ENCODE measurements at regions not wholly inside any gene's neighbourhood (a gene's known extent, or its start where the extent isn't known, plus 50 kb on each side); places are given as distances from the start of the nearest gene placed in this dataset.

- no peak for TF ChIP-seq CTCF (IDR thresholded peaks at IDR 0.05; ENCODE audit: low read depth, low read length)
- DNase-seq (ENCODE audit: low read depth in 2 of 2), result no peak
- no peak overlapping the region for H3K4me3 ChIP-seq (replicated peaks in 1 of 2; ENCODE audit: low read depth in 2 of 2, low read length in 2 of 2)
These were observed 457.0 kb downstream of the INHBA start for GRCh38 chr7:41245916-41246315.

GRCh38 chr7:41244246-41244645 lies 458.6 kb downstream of the INHBA start:
- H3K4me3 ChIP-seq (replicated peaks in 1 of 2; ENCODE audit: low read depth in 2 of 2, low read length in 2 of 2), result no peak overlapping the region
- DNase-seq (ENCODE audit: low read depth in 2 of 2), result no peak
- TF ChIP-seq CTCF (IDR thresholded peaks at IDR 0.05; ENCODE audit: low read depth, low read length), result no peak

GRCh38 chr7:41241641-41242040 lies 461.2 kb downstream of the INHBA start:
- no peak overlapping the region for H3K4me3 ChIP-seq (replicated peaks in 1 of 2; ENCODE audit: low read depth in 2 of 2, low read length in 2 of 2)
- DNase-seq (ENCODE audit: low read depth in 2 of 2), result no peak
- no peak for TF ChIP-seq CTCF (IDR thresholded peaks at IDR 0.05; ENCODE audit: low read depth, low read length)

DNA sequence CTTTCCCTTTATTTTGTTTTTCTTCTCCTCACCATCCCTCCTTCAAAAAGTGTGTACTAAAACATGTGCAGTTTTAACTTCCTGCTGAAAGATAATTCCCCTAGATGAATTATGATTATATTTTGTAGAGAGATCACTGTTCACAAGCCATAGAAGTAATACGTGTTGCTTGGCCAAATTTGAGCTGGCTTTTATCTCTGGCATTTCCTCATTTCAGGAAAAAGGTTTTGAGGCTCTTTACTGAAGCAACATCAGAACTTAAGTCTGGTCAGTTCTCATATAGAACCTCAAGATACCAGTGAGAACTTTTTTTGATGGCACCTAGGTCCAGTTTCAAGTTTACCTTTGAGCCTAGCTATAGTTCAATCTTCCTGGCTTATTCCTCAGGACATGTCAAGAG lies 463.3 kb downstream of the INHBA start:
- peak in 1 of 2 donors; percentile 39 for DNase-seq (ENCODE audit: low read depth in 2 of 2)
- no peak for TF ChIP-seq CTCF (IDR thresholded peaks at IDR 0.05; ENCODE audit: low read depth, low read length)
- H3K4me3 ChIP-seq (replicated peaks in 1 of 2; ENCODE audit: low read depth in 2 of 2, low read length in 2 of 2), result no peak overlapping the region

GRCh38 chr7:41238851-41239331 lies 464.0 kb downstream of the INHBA start:
- peak in 1 of 2 donors; percentile 63 for DNase-seq (ENCODE audit: low read depth in 2 of 2)
- TF ChIP-seq CTCF (IDR thresholded peaks at IDR 0.05; ENCODE audit: low read depth, low read length), result no peak

DNA sequence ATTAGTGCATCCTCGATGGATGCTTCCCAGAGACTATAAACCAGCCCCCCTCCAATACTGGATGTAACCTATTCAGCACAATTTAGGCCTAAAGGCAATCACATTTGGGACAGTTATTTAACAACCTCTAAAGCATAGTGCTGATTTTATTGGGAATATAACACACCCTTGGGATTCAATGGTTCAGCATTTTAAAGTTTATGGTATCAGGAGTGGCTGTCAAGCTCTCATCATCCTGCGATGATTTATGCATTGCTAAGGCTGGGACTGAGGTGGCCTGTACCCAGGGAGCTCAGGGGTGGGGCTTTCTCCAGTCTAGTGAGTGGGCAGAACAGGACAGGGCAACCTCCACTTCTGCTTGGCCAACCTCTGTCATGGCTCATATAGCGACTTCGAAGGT lies 464.9 kb downstream of the INHBA start:
- TF ChIP-seq CTCF (IDR thresholded peaks at IDR 0.05; ENCODE audit: low read depth, low read length), result no peak

More at GRCh38 chr7:41238851-41239331, 464.0 kb downstream of the INHBA start:
- no peak overlapping the region for H3K4me3 ChIP-seq (replicated peaks in 1 of 2; ENCODE audit: low read depth in 2 of 2, low read length in 2 of 2)

DNA sequence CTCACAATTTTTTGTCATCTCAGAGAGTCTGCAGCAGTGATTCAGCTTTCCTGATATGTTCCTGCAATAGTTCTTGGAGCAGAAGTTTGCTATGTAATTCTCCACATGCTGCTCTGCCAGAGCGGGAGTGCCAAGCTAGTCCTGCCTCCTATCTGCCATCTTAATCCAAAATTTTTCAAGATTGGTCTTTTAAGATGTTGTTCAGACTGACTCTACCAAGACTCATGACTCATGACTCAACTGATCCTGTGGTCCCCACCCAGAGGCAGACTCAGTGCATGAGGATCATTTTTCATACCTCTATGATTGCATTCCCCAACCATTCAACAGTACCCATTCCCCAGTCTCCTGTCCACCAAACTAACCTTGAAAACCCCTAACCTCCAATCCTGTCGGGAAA lies 470.8 kb downstream of the INHBA start:
- H3K4me3 ChIP-seq (replicated peaks in 1 of 2; ENCODE audit: low read depth in 2 of 2, low read length in 2 of 2), result no peak overlapping the region
- peak in 1 of 2 donors; percentile 52 for DNase-seq (ENCODE audit: low read depth in 2 of 2)
- no peak for TF ChIP-seq CTCF (IDR thresholded peaks at IDR 0.05; ENCODE audit: low read depth, low read length)

More for the DNA sequence above, 464.9 kb downstream of the INHBA start:
- no peak overlapping the region for H3K4me3 ChIP-seq (replicated peaks in 1 of 2; ENCODE audit: low read depth in 2 of 2, low read length in 2 of 2)
- DNase-seq (ENCODE audit: low read depth in 2 of 2), result no peak

All from cardiac fibroblast (primary cell).